ENCODE measurements at regions not wholly inside any gene's neighbourhood (a gene's known extent, or its start where the extent isn't known, plus 50 kb on each side); places are given as distances from the start of the nearest gene placed in this dataset.

DNA sequence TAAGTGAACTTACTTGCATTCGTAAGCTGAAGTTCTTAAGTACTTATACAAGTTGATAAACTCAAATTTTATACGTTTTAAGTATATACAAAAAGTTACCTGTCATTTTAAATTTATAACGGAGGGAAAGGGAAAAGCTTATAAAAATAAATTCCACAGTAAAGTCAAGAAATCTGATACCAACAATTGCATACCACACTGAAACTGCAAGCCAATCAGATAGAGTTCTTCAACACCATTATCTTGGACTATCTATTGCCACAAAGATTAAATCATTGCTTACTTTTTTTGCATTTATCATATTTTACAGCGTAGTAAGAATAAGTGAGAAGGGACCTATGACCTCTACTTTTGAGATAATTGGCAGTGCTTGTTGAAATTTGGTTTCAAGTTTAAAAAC, 386.7 kb downstream of the TFAP2A start:
- no peak for DNase-seq

DNA sequence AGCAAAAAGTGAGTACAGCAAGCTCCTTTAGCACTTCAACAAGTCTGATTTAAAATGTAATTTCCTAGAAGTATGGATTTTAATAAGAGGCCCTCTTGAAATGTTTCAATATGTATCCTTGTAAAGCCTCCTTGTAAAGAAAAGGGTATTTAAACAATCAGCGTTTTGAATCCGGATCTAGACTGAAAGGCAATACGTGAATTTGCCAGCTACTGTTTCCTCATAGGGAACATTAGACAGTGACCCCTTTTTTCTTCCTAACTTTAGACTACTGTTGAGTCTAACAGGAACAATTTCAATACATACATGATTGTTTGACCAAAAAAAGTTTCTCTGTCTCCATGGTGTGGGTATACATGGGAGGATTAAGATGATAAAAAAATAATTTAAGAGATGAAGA, 395.0 kb downstream of the TFAP2A start:
- DNase-seq, result no peak

DNA sequence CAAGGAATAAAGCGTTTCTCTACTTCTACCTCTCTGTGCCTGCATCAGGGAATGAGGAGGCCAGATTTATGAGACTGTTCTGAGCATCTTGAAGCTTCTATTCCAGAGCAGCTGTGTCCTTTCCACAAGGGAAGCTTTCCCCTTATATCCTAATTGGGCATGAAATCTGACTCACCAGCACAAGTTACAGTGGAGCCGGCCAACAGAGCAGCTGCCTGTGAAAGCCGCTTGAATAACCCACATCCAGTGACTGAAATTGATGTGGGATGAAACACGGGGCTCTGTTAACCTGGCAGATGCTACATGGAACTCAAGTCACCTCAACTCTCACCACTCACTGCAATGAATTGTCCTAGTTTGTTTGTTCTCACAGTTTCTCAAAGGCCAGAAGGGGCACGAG, 400.3 kb downstream of the TFAP2A start:
- peak; percentile 78 for DNase-seq

DNA sequence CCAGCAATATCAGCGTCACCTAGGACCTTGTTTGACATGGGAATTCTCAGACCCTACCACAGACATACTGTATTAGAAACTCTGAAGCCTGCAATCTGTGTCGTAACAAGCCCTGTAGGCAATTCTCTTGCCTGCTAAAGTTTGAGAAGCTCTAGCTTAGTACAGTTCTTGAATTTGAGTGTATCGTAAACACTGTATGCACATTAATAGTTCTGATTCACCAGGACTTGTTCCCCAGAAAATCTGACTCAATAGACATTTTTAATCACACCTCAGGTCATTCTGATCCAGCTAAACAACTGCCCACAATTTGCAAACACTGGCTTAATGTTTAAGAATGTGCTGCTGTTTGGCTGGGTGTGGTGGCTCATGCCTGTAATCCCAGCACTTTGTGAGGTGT, 414.3 kb downstream of the TFAP2A start:
- DNase-seq, result no peak

DNA sequence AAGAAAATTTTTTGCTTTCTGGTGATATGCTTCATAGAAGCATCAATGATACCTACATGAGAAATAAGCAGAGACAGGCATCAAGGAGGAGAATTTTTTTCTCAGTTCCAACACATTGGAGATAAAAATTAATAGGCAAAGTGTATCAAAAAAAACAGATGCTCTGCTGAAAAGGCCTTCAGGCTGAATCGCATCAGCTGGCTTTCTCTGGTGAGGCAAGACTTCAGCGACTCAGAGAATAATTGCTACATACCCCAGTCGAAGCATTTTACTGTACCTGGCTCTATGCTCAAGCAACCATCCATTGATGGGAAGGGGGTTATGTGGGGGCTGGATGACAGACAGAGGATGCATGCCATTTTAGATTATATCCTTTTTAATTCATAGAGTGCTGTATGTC, 415.1 kb downstream of the TFAP2A start:
- DNase-seq, result no peak

DNA sequence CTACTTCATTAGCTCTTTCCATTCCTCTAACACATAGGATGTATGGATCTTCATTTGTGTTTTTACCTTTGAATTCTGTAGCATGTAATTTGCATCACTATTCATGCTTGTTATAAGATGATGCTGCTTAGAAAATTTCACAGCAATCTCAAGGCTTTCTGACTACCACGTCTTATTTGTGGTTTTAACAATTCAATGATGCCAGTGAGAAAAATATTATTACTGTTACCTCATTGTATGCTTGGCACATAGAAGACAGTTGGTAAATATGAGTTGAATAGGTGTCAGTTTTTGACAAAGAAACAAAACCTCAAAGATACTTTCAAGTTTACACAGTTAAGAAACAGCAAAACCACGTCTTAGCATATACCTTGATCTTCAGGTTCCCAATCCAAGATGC, 428.6 kb downstream of the TFAP2A start:
- no peak for DNase-seq

DNA sequence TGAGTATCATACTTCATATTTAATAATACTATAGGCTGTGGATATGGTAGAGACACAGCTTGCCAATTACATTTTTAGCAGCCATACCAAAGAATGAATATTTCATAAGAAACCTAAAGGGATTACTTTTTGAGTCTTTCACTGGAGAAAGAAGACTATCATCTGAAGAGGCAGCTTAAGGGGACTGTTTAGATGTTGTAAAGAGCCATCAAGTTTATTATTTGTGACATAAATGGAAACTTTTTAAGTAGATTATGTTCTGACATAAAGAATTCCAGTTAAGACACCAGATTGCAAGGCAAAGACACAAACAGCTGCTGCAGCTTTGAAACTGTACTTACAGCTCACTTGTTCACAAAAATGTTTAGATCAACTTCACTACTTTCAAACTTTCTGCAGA, 429.4 kb downstream of the TFAP2A start:
- DNase-seq, result no peak

DNA sequence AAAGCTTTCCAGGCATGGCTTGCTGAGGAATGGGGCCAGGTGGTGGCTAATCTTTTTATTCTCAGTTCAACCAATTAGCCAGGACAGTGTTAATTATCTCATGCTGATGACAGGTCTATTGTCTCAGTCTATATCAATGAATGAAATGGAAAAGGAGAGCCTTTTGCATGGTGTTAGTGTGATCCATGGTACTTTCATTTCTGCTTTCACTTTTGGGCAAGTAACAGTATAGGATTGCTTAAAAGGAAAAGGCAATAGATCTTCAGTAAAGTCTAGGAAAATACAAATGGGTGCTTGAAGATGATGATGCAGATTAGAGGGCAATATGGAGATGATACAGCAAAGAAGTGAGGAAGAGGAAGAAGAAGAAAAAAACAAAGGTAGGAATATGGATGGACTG, 430.3 kb downstream of the TFAP2A start:
- DNase-seq, result no peak

DNA sequence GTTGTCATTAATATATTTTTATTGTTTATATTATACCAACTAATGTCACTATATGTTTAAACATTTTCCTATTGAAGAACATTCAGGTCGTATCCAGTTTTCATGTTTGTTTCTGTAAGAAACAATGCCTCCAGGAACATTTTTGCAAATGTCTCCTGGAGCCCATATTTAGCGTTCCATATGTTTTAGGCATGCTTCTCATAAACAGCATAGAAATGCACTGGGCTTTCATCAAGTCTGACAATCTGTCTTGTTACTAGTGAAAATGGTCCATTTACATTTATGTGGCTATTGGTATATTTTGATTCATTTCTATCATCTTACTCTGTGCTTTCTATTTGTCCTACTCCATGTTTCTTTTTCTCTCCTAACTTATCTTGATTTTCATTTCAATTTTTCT, 431.7 kb downstream of the TFAP2A start:
- no peak for DNase-seq

DNA sequence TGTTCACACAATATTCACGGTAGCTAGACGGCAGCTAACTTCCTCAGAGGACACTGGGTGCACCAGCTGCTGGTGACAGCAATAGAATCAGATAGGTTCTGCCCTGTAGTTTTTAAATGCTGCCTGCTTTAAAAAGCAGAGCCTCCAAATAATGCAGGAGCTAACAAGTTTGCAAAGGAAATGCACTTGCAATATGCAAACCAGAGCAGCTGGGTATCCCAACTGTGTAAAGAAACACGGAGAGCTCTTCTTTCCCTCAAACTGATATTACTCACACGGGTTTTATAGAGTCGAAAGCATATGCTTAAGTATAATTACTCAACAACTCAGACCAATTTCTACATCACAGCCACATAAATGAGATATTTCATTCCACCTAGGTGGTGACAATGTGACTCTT, 432.7 kb downstream of the TFAP2A start:
- DNase-seq, result no peak

DNA sequence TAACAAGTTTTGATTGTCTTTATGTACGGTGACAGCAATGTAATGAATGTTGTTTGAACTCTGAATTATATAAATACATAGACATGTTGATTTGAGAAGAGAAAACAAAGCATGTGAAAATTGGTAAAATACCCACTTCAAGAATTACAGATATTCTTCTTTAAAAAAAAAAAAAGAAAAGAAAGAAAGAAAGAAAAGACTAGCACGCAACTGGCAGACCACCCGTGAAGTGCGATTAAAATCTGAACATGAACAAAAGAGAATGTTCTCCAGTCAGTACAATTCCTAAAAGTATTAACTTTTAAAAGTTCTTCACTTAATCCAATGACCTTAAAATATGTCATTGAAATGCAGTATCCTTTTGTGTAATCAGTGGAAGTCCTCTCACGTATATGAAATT, 434.9 kb downstream of the TFAP2A start:
- DNase-seq, result no peak

DNA sequence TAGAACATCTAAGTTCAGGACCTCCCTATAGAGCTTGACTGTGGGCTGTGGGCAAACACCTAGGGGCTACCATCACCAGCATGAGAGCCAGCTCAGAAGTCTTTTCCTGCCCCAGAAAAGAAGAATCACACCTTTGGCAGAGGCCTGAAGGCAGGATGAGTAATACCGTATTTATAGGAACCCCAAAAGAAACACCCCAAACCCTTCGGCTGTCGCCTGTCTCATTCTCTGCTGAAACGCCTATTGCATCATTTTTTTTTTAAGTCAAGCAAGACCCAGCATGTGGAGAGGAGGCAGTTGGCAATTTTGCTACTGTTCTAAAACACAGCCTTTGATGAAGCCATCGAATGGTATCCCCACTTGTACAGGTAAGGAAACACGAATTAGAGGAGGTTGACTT, 436.4 kb downstream of the TFAP2A start:
- no peak for DNase-seq

DNA sequence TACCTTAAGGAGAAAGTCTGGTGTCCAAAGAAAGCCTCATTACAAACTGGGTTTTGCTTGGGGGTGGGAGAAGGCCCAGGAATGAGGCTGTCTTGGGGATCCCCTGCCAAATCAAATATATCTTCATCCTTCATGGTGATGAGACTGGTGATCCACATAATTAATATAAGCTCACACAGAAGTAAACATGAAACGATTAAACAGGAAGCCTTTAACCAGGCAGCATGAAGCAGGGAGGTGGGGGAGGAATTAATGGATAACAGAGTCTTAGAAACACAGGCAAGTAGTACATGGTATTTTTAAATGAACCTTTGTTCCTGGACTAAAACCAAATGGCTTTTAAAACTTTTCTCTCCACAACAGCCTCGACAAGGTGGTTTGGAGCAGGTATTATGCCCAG, 437.5 kb downstream of the TFAP2A start:
- no peak for DNase-seq

DNA sequence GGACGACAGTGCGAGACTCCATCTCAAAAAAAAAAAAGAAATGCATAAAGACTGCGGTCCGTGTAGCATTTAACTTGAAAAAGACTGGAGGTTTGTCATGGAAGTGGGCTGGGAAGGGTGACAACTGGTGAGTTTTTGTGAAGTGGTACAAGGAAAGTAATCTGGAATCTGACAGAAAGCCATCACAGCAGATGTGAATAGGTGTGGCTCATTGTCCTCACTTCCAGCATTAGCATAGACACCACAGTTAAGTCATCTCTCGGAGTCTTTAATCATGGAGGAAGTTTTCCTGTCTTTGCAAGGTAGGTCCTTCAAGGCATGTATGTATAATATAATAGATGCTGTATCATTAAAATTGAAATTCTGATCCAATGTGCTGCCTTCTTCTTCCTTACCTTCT, 453.2 kb downstream of the TFAP2A start:
- DNase-seq, result no peak

DNA sequence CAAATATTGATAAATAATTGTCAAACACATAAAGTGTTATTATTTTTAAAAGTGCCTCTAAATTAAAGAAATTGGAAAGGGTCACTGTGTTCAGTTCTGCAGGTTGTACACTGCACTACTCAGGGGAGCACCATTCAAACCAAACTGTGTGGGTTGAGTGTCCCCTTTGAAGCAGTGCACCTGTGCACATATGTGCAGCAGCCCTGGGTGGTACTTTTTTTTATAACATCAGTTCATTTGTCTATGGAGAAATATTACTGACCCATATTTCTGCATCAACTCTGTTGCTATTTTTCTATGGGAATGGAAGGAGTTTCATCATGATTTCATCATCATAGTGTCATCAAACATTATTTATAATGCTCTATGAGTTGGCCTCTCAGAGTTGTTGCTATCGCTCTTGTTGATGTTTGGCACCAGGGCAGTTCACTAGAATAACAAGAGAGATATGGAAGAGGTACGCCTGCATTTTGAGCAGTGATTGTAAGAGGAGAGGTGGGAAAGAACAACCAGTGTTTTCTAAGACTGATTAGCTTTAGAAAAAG, 457.6 kb downstream of the TFAP2A start:
- DNase-seq, result no peak

DNA sequence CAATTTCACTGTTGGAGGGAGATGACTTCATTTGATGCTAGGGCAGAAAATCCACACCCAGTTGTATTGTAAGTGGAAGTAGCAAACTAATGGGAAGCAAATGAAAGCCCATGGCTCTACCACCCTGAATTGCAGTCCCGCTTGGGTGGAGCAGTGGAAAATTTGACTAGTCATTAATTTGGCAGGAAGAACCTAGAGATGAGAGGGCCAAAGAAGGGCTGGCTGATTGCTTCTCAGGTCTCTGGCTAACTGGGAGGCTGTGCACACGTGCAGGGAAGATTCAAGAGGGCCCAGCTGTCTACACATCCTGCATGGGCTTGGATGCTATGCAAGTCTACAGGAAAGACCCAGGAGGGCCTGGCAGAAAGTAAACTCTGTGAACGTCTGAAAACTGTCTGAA, 466.2 kb downstream of the TFAP2A start:
- DNase-seq, result peak; percentile 24

DNA sequence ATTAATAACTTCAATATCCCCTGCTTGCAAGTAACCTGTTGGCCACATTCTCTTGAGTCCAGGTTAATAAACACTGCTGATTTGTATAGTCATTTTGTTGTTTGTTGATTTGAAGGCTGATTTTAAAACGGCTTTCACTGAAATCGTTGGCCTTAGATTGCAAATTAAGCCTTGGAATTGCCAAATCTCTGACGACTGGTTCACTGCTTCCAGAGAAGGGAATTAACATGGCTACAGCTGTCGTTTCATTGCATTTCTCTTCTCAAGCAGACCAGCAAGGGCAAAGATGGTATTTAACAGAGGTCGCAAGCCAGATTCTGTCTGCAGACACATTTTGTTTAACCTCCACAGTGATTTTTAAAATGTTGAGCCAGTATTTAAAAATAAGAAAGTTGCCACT, 470.9 kb downstream of the TFAP2A start:
- no peak for DNase-seq

DNA sequence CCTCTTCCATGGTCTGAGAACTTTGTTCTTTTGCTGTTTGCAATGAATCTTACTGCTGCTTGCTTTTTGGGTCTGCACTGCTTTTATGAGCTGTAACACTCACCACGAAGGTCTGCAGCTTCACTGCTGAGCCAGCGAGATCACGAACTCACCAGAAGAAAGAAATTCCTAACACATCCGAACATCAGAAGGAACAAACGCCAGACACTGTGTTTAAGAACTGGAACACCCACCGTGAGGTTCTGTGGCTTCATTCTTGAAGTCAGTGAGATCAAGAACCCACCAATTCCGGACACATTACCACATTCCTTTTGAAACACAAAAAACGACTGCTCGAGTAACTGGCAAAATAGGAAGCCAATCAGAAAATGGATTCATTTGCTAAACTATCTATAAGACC, 471.8 kb downstream of the TFAP2A start:
- no peak for DNase-seq

DNA sequence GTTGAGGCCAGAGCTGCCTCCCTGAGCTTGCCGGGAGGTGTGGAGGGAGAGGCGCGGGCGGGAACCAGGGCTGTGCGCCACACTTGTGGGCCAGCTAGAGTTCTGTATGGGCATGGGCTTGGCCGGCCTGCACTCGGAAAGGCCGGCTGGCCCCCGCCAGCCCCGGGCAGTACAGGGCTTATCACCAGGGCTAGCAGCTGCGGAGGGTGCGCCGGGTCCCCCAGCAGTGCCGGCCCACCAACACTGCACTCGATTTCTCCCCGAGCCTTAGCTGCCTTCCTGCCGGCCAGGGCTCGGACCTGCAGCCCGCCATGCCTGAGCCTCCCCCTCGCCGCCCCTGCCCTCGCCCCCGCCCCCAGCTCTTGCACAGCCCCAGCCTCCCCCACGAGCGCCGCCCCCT, 472.7 kb downstream of the TFAP2A start:
- DNase-seq, result no peak

DNA sequence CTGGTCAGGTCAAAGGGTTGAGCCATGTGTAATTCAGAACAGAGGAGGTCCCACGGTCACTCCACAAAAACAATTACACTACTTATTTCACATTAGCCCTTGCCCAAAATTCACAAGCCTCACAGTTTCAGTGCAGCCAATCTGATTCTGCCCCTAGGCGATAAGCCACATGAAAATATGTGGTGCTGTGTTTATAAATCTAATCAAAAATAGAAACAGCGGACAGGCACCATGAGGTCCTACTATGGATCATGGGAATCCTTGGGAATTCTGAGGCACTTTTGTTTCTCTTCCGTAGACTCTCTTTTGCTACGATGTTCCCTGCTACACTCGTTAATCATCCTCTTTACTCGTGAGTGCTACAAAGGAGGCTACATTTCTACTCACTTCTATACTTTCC, 476.1 kb downstream of the TFAP2A start:
- DNase-seq, result no peak

DNA sequence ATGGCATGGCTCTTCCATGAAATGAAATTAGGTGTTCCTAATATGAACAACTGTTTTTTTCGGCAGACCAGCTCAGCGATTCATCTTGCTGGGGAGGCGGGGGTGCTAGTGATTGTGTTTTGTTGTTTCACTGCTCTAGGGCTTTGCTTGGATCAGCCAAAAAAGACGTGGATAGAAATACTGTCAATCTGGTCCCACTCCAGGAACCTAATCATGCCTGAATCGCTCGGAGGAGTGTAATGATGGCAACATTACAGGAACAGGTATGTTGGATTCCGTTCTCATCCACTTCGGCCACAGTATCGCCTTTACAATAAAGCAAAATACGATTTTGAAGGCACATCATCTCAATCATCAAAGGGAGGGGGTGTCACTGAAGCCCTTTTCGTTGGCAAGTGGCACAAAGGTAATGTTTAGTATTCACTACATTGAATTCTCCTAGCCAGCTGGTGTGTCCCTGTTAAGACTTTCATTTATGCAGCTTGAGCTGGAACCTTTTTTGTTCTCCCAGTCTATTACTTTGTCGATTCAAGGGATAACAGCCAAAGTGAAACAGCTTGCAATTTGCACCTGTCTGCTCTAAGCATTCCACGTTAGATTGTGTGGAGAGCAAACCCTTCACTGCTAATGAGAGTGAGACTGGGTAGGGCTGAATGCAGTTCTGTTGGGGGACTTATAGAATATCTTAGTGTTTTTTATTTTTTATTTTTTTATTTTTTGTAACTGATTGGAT, 477.7 kb downstream of the TFAP2A start:
- no peak for DNase-seq

DNA sequence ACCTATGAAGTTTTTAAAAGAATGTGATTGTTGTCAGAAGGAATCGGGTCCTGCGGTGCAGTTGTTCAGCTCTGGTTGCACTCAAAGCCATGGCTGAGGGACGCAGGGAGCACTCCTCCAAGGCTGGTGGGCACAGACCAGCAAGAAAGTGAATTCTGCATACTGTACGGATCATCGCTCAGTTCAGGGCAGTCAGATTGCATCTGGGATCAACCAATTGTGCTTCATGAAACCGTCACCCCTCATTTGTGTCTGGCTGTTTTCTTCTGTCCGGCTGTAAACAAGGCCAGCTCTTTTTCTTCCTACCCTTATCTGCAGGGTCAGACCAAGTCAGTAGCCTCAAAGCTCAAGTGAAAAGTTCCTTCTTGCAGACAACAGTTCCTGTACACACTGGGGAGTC, 478.3 kb downstream of the TFAP2A start:
- no peak for DNase-seq

DNA sequence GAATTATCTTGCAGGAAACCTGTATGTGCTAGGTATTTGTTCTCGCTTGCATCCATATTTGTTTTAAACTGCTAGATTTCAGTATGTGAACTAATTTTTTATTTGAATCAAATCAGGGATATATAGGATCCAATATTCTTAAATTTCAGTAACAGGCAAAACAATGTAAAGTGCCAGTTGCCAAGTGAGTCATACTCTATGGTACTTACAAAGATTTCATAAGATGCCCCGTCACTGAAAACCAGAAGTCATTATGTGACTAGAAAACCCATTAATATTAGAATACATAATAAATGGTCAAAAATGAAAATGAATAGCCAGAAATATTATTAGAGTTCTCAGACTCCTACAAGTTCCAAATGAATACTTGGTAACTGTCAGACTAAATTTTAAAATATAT, 481.2 kb downstream of the TFAP2A start:
- no peak for DNase-seq

DNA sequence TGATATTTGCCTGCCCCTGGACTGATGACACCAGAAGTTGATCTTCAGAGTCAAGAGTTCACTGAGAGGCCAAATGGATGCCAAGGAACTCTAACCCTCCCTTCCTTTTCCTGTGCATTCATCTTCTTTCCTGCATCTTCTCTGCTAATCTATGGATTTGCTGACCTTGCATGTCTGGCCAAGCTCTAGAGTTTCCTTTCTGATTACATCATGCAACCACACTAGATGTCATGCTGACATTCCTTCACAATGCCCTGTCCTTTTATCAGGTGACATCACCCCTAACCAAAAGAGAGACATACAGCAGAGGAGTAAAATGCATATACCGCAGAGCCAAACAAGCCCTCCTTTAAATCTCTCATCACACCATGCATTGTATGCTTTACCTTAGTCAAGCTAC, 487.6 kb downstream of the TFAP2A start:
- no peak for DNase-seq

DNA sequence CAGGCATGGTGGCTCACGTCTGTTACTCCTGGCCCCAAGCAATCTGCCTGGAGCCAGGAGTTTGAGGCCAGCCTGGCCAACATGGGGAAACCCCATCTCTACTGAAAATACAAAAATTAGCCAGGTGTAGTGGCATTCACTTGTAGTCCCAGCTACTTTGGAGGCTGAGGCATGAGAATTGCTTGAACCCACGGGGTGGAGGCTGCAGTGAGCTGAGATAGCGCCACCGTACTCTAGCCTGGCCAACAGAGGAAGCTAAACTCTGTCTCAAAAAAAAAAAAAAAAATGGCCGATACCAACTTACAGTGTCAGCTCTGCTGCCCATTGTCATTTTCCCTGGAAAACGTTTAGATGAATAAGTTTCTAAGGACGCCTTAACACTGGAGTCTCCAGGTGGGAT, 489.9 kb downstream of the TFAP2A start:
- no peak for DNase-seq
